Nephron progenitor cell (in vitro differentiated cells): ENCODE measurements at regions not wholly inside any gene's neighbourhood (a gene's known extent, or its start where the extent isn't known, plus 50 kb on each side); places are given as distances from the start of the nearest gene placed in this dataset.

Experiments used
- DNase-seq: peaks from one replicate; pipeline ENCODE4 v3.0.0; 2021
- H3K27ac Mint-ChIP-seq: 2 replicates; pipeline ENCODE4 v1.8.0; 2021; ENCODE audit warnings: mild to moderate bottlenecking, moderate library complexity, mixed read lengths
- H3K27me3 Mint-ChIP-seq: 2 replicates; pipeline ENCODE4 v1.8.0; 2021; ENCODE audit warnings: mild to moderate bottlenecking, low read depth, mixed read lengths; ENCODE audit not compliant: poor library complexity
- H3K36me3 Mint-ChIP-seq: 2 replicates; pipeline ENCODE4 v1.8.0; 2021; ENCODE audit warnings: low read depth, mixed read lengths
- H3K4me1 Mint-ChIP-seq: 2 replicates; pipeline ENCODE4 v1.8.0; 2021; ENCODE audit warnings: mixed read lengths
- H3K4me3 Mint-ChIP-seq: 2 replicates; pipeline ENCODE4 v1.8.0; 2021; ENCODE audit warnings: mild to moderate bottlenecking, moderate library complexity, mixed read lengths
- H3K9me3 Mint-ChIP-seq: 2 replicates; pipeline ENCODE4 v1.8.0; 2021; ENCODE audit warnings: mild to moderate bottlenecking, moderate library complexity, mixed read lengths
- CTCF ChIP-seq: fragments of 200-600 bp; sonication (generic); IDR thresholded peaks from 2 replicates; pipeline ENCODE4 v1.5.0; 2021; ENCODE audit warnings: antibody characterized with exemption

- DNase-seq, result no peak
- H3K9me3 Mint-ChIP-seq, result peaks cover 4% of the 10 kb centered on the region
- no peak for TF ChIP-seq CTCF
- H3K36me3 Mint-ChIP-seq, result no peaks in the 10 kb centered on the region
- H3K27me3 Mint-ChIP-seq, result peaks cover 4% of the 10 kb centered on the region
- peaks cover 6% of the 10 kb centered on the region for H3K4me1 Mint-ChIP-seq
- no peak overlapping the region for H3K27ac Mint-ChIP-seq
- H3K4me3 Mint-ChIP-seq, result no peak overlapping the region
Observed at GRCh38 chr20:10909803-10910202, 236.0 kb upstream of the JAG1 start.

- Mint-ChIP-seq H3K27me3 (no peaks in the 10 kb centered on the region), H3K27ac (peak overlapping the region; percentile 12), H3K9me3 (peaks cover 4% of the 10 kb centered on the region), H3K4me3 (no peak overlapping the region), H3K4me1 (peaks cover 6% of the 10 kb centered on the region), H3K36me3 (no peaks in the 10 kb centered on the region)
- DNase-seq, result no peak
- no peak for TF ChIP-seq CTCF
Observed at GRCh38 chr20:10910535-10911178, 236.9 kb upstream of the JAG1 start.

DNA sequence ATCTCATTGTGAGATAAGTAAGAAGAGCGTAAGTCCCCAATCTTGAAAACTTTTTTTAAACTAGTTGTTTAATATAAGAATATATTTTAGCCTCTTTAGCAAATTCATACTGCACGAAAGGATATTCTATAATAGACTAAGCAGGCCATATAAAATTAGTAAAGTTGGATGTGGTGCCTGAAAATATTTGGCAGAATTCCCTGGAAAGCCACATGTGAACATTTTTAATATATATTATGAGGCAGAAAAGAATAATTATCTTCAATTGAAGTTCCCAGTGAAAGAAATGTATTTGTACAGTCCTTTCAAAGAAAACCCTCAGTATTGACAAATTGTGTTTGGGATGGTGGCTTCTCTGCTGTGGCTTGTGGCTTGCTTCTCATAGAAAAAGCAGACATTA is 237.5 kb upstream of the JAG1 start:
- no peak overlapping the region for H3K4me3 Mint-ChIP-seq
- TF ChIP-seq CTCF, result no peak
- no peaks in the 10 kb centered on the region for H3K27me3 Mint-ChIP-seq
- peaks cover 4% of the 10 kb centered on the region for H3K9me3 Mint-ChIP-seq
- H3K4me1 Mint-ChIP-seq, result peaks cover 6% of the 10 kb centered on the region
- H3K27ac Mint-ChIP-seq, result no peak overlapping the region
- DNase-seq, result no peak
- H3K36me3 Mint-ChIP-seq, result no peaks in the 10 kb centered on the region

- Mint-ChIP-seq H3K27ac (no peak overlapping the region), H3K27me3 (no peaks in the 10 kb centered on the region), H3K36me3 (no peaks in the 10 kb centered on the region), H3K4me3 (no peak overlapping the region), H3K9me3 (peaks cover 9% of the 10 kb centered on the region), H3K4me1 (no peaks in the 10 kb centered on the region)
- TF ChIP-seq CTCF, result no peak
- no peak for DNase-seq
Observed at GRCh38 chr20:10915815-10916214, 242.0 kb upstream of the JAG1 start.

DNA sequence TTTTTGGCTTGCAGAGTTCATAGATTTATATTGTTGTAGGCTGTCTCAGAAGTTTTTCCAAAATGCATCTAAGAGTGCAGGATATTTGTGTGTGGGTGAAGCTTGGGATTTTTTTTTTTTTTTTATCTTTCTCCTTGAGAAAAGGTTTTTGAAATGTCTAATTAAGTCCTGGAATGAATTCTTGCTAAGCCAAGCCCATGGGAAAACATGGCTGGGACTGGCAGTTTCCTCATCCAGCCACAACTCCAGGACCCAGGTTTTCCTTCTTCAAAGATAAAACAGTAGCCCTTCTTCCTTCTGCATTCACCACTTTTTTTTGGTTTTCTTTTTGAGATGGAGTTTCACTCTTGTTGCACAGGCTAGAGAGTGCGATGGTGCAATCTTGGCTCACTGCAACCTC is 242.5 kb upstream of the JAG1 start:
- TF ChIP-seq CTCF, result no peak
- H3K36me3 Mint-ChIP-seq, result no peaks in the 10 kb centered on the region
- no peaks in the 10 kb centered on the region for H3K27me3 Mint-ChIP-seq
- no peak for DNase-seq
- H3K4me1 Mint-ChIP-seq, result no peaks in the 10 kb centered on the region
- no peak overlapping the region for H3K27ac Mint-ChIP-seq
- peaks cover 9% of the 10 kb centered on the region for H3K9me3 Mint-ChIP-seq
- no peak overlapping the region for H3K4me3 Mint-ChIP-seq

DNA sequence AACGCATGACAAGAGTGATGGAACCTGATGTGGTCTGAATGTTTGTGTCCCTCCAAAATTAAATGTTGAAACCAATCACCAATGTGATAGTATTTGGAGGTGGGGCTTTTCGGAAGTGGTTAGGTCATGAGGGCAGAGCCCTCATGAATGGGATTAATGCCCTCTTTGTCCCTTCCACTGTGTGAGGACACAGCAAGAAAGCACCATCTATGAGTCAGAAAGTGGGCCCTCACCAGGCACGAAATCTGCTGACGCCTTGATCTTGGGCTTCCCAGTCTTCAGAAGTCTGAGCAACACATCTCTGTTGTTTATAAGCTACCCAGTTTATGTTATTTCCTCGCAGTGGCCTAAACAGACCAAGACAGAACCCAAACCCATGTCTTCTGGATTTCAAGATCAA is 244.0 kb upstream of the JAG1 start:
- H3K4me3 Mint-ChIP-seq, result no peak overlapping the region
- H3K27me3 Mint-ChIP-seq, result no peaks in the 10 kb centered on the region
- no peak for TF ChIP-seq CTCF
- peaks cover 10% of the 10 kb centered on the region for H3K4me1 Mint-ChIP-seq
- H3K36me3 Mint-ChIP-seq, result no peaks in the 10 kb centered on the region
- no peak for DNase-seq
- H3K27ac Mint-ChIP-seq, result no peak overlapping the region
- H3K9me3 Mint-ChIP-seq, result peaks cover 9% of the 10 kb centered on the region
